IgD-negative memory B cell (primary cell): ENCODE measurements at regions not wholly inside any gene's neighbourhood (a gene's known extent, or its start where the extent isn't known, plus 50 kb on each side); places are given as distances from the start of the nearest gene placed in this dataset.
"Not testable (repeated sequence)": the region's sequence is repeated elsewhere in the genome, so short reads cannot be mapped to it uniquely, and the experiment has no call there.

ENCODE experiments used
- H3K27ac Mint-ChIP-seq, 3 donors: one replicate each; pipeline ENCODE4 v1.8.0; 2020 to 2022; ENCODE audit warnings: mild to moderate bottlenecking in 3 of 3, mixed read lengths in 3 of 3, moderate library complexity in 1 of 3
- H3K27me3 Mint-ChIP-seq: one replicate; pipeline ENCODE4 v1.8.0; 2021; ENCODE audit warnings: mixed read lengths
- H3K36me3 Mint-ChIP-seq: one replicate; pipeline ENCODE4 v1.8.0; 2020; ENCODE audit warnings: mild to moderate bottlenecking, mixed read lengths
- H3K4me1 Mint-ChIP-seq, 3 donors: one replicate each; pipeline ENCODE4 v1.8.0; 2020 to 2022; ENCODE audit warnings: mixed read lengths in 3 of 3, mild to moderate bottlenecking in 1 of 3
- H3K4me3 Mint-ChIP-seq, 4 donors: one replicate each; pipeline ENCODE4 v1.8.0; 2020 to 2022; ENCODE audit warnings: mild to moderate bottlenecking in 4 of 4, mixed read lengths in 4 of 4, moderate library complexity in 3 of 4
- H3K9me3 Mint-ChIP-seq, 3 donors: one replicate each; pipeline ENCODE4 v1.8.0; 2020 to 2021; ENCODE audit warnings: mixed read lengths in 3 of 3, mild to moderate bottlenecking in 1 of 3

DNA sequence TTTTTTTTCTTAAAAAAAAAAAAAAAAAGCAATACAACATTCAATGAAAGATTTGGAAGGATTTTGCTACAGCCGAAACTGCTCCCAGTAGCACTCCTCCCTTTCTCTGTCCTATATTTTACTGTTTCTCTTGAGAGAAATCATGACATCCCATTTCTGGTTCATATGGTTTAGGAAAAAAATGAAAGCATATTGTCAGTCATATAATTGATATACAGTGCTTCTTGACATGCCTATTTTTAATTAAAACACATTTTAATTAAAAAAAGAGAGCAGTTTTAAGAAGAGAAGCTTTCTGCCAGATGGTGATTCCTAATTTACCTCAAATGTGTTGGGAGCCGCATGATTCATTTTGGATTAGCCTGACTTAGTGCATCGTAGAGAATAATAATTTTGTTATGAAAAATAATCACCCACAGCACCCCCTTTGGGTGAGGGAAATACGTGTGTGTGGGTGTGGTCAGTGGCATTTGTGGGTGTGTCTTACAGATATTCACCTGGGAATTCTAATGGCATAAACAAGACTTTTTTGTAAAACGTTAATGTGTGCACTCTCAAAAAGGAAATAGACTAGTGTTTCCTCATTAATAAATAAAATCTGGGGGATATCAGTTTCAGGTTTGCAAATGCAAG, 544.5 kb downstream of the MFSD1 start:
- Mint-ChIP-seq H3K9me3 (peaks cover 0 to 3% (median 0%) of the 10 kb centered on the region in 3 donors), H3K27ac (no peak overlapping the region), H3K4me3 (no peak overlapping the region), H3K27me3 (no peaks in the 10 kb centered on the region), H3K4me1 (no peaks in the 10 kb centered on the region), H3K36me3 (no peaks in the 10 kb centered on the region)

DNA sequence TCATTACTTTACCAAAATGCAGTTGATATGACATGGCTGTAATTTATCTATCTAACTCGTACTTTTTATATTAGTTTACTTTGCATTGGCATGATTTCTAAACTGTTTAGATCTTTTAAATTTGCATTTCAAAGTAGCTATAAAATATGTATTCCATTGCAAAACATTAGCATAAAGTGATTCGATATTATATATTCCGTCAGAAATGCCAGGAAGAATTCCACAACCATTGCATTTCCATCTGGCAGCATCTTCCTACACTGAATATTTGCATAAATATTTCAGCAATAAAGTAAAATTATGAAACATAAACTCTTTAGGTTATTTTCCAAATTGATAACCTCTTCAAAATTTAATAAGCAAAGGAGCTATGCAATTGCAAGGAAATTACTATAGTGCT, 546.6 kb downstream of the MFSD1 start:
- Mint-ChIP-seq H3K36me3 (no peaks in the 10 kb centered on the region), H3K4me3 (no peak overlapping the region), H3K27ac (no peak overlapping the region), H3K4me1 (no peaks in the 10 kb centered on the region), H3K9me3 (peaks cover 0 to under 1% (median 0%) of the 10 kb centered on the region in 3 donors), H3K27me3 (no peaks in the 10 kb centered on the region)

DNA sequence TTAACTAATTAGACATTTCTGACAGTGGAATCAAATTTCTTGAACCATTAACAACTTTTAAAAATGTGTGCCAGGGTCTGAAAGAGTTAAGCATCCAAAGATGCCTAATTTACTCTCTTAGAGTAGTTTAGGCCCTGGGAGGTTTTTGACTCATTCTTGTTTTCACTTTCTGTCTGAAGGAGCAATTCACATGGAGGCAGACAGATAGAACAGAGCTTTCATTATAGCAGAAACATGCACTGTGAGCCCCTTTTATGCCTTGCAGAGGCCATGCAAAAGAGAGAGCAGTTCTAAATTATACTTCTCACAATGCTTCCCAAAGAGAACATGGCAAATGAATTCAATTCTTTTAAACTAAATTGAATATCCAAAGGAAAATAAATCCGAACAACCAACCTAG, 554.8 kb downstream of the MFSD1 start:
- H3K9me3 Mint-ChIP-seq = peaks cover 0 to 3% (median 2%) of the 10 kb centered on the region in 3 donors
- H3K4me1 Mint-ChIP-seq = no peaks in the 10 kb centered on the region

DNA sequence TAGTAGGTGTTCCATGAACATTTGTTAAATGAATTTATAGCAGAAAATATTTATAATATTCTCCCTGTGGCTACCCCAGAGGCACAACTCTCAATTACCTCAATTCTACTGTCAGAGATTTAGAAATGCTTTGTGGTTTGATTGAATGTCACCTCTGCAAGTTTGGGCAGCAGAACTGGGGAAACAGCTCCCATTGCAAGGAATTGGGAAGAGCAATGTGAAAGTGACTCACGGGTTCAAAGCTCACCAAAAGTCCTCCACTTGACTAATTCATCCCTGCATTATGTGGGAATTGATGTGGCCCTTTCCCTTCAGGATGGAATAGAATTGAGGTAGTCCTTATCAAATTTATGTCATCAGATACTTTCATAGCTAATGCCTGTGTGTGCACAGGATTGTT, 562.7 kb downstream of the MFSD1 start:
- Mint-ChIP-seq H3K4me3 (no peak overlapping the region), H3K27me3 (no peaks in the 10 kb centered on the region), H3K27ac (no peak overlapping the region), H3K9me3 (peaks cover 0 to 3% (median 2%) of the 10 kb centered on the region in 3 donors), H3K36me3 (no peaks in the 10 kb centered on the region), H3K4me1 (no peaks in the 10 kb centered on the region)

More for the DNA sequence above, 554.8 kb downstream of the MFSD1 start:
- Mint-ChIP-seq H3K4me3 (no peak overlapping the region), H3K27ac (no peak overlapping the region), H3K36me3 (no peaks in the 10 kb centered on the region), H3K27me3 (no peaks in the 10 kb centered on the region)

DNA sequence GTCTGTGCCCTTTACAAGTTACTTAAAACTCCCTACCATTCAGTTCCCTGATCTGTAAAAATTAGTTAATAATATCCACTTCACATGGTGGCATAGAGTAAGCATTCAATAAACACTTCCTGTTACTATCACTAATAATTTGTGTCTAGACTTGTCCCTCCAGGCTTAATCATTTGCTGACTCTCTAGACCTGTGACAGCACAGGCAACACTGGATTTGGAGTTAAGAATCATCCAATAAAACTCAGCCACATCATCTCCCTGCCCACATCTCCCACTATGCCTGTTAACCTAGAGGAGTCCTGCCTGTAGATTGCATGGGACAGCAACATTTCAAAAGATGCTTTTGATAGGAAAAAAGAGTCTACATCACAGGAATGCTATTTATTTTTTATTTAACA, 564.6 kb downstream of the MFSD1 start:
- no peaks in the 10 kb centered on the region for H3K36me3 Mint-ChIP-seq
- H3K4me3 Mint-ChIP-seq = no peak overlapping the region
- H3K9me3 Mint-ChIP-seq = peaks cover 0 to 2% (median 0%) of the 10 kb centered on the region in 3 donors
- H3K4me1 Mint-ChIP-seq = no peaks in the 10 kb centered on the region
- no peak overlapping the region for H3K27ac Mint-ChIP-seq
- H3K27me3 Mint-ChIP-seq = no peaks in the 10 kb centered on the region

DNA sequence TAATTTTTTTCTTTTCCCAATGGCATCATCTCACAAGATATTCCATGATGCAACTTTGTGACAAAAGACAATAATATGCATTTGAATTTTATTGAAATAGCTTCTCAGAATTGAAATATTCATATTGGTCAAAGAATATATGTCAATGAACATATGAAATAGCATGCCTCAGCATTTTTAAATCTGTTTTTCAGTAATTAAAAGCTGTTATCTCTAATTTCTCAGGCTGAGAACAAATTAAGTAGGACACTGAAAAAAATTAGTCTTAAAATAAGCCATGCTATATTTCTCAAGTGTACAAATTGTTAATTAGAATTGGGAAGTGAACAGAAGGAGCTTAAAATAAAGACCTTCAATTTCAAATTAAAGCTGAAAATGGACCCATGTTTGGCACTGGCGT, 570.1 kb downstream of the MFSD1 start:
- Mint-ChIP-seq H3K36me3 (no peaks in the 10 kb centered on the region), H3K27ac (no peak overlapping the region), H3K27me3 (no peaks in the 10 kb centered on the region), H3K9me3 (peaks cover 0 to 2% (median 0%) of the 10 kb centered on the region in 3 donors), H3K4me1 (no peaks in the 10 kb centered on the region), H3K4me3 (no peak overlapping the region)

DNA sequence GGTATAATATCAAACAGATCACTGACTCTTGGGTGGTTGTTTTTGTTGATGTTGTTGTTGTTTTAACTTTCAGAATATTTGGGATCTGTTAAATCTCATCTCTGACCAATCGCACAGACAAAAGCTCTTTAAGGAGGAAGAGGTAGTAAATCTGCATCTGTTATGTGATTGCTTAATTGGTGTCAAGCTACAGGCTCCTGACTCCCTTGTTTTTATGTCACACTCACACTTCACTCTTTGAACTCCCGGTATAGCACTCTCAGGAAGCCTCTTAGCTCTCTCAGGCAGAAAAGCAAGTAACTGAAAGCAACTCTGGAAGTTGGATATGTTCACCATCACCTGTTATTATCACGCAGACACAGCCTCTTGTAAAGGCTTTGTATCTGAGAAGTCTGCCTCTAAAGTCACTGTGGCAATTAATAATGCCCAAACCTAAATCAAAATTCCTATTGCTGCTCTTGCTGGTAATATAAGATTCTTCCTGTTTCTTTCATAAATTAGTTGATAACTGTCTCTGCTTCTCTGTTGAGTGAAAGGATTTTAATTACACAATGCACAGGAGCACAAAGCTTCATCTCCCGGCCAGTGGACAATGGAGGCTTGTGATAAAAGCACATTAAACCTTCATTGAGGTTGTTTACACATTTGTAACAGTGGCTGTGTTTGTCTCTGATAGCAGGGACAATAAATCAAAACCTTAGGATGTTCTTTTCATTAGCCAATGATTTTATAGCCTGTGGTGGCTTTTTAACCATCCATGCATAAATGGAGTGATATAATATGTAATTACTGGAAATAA, 576.7 kb downstream of the MFSD1 start:
- Mint-ChIP-seq H3K4me1 (peaks cover 0 to 2% (median 0%) of the 10 kb centered on the region in 3 donors), H3K27me3 (no peaks in the 10 kb centered on the region), H3K4me3 (no peak overlapping the region), H3K36me3 (no peaks in the 10 kb centered on the region), H3K27ac (no peak overlapping the region), H3K9me3 (no peaks in the 10 kb centered on the region)

DNA sequence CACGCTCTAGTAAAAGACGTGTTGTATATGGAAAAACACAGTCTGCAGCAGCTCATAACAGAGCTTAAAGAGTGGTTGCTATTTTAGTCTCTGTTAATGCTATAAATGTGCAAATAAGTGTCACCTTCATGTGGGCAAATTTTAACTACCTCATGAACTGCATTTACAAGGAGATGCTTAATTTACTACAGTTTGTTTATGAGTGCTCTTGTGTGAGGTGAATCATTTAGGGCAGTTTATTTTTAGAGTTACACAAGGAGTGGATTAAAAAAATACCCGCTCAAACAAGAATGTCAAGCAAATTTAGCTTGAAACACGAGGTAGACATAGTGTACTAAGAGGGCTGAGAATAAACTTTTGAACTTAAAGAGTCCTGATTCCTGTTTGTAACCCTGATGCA, 579.0 kb downstream of the MFSD1 start:
- Mint-ChIP-seq H3K9me3 (peaks cover 0 to 3% (median 0%) of the 10 kb centered on the region in 3 donors), H3K4me1 (peaks cover 0 to 2% (median 0%) of the 10 kb centered on the region in 3 donors), H3K27me3 (no peaks in the 10 kb centered on the region), H3K27ac (no peak overlapping the region), H3K36me3 (no peaks in the 10 kb centered on the region), H3K4me3 (no peak overlapping the region)

DNA sequence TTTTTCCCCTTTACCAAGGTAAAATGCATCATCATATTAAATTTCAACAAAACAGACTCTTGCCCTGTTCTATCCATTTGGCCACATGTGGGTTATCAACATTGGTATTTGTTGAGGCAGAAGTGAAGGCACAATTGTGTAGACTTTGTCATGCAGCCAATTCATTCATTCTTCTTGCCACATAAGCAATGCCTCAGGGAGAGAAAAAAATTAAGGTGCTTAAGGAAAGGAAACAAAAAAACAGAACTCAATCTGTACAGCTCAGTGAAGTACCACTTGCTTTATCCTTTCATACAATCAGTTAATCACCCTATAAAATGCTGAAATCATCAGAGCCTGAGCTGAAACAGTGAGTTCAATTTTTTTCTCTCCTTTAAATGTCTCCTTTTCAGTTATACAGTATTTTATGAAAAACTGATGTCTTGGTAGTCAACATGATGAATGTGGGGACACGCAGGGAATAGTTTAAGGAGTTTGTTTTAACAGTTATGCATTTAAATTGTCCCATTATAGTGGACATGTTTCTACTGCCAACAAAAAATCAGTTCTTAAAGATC, 588.9 kb downstream of the MFSD1 start:
- Mint-ChIP-seq H3K27ac (no peak overlapping the region), H3K36me3 (no peaks in the 10 kb centered on the region), H3K4me3 (no peak overlapping the region), H3K9me3 (peaks cover 0 to 3% (median 2%) of the 10 kb centered on the region in 3 donors), H3K27me3 (no peaks in the 10 kb centered on the region), H3K4me1 (no peaks in the 10 kb centered on the region)

DNA sequence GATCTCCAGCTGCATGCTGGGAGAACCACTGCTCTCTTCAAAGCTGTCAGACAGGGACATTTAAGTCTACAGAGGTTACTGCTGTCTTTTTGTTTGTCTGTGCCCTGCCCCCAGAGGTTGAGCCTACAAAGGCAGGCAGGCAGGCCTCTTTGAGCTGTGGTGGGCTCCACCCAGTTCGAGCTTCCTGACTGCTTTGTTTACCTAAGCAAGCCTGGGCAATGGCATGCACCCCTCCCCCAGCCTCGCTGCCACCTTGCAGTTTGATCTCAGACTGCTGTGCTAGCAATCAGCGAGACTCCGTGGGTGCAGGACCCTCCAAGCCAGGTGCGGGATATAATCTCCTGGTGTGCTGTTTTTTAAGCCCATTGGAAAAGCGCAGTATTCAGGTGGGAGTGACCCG, 591.0 kb upstream of the IL12A start:
- not testable (repeated sequence) for H3K9me3 Mint-ChIP-seq, H3K27me3 Mint-ChIP-seq, H3K27ac Mint-ChIP-seq, H3K4me1 Mint-ChIP-seq, H3K4me3 Mint-ChIP-seq, H3K36me3 Mint-ChIP-seq

DNA sequence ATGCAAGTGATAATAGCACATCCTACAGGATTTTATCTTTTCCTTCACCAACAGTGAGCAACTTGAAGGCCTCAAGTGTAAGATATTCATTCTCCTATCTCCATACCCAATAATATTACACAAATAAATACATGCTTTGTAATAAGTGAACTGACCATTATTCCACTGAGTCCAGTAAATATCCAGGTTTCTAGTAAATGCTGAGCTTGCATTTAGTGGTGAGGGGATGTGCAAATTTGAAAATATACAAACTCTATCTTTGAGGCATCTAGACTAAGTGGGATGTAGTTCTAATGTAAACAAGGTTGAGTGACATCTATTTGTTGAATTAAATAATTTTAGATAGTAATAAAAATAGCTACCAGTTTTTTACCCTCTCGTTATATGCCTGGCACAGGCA, 587.6 kb upstream of the IL12A start:
- no peak overlapping the region for H3K4me3 Mint-ChIP-seq
- H3K36me3 Mint-ChIP-seq = no peaks in the 10 kb centered on the region
- H3K27ac Mint-ChIP-seq = no peak overlapping the region
- H3K4me1 Mint-ChIP-seq = no peaks in the 10 kb centered on the region
- H3K27me3 Mint-ChIP-seq = no peaks in the 10 kb centered on the region
- peaks cover 2 to 4% (median 3%) of the 10 kb centered on the region in 3 donors for H3K9me3 Mint-ChIP-seq

DNA sequence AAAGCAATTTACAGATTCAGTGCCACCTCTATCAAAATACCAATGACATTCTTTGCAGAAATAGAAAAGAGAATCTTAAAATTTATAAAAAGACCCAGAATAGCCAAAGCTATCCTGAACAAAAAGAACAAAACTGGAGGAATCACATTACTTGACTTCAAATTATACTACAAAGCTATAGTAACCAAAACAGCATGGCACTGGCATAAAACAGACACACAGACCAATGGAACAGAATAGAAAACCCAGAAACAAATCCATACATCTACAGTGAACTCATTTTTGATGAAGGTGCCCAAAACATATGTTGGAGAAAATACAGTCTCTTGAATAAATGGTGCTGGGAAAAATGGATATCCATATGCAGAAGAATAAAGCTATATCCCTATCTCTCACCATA, 578.9 kb upstream of the IL12A start:
- peaks cover 12 to 23% (median 14%) of the 10 kb centered on the region in 3 donors for H3K9me3 Mint-ChIP-seq
- H3K4me1 Mint-ChIP-seq, H3K4me3 Mint-ChIP-seq, H3K27ac Mint-ChIP-seq, H3K36me3 Mint-ChIP-seq, H3K27me3 Mint-ChIP-seq: not testable (repeated sequence)

DNA sequence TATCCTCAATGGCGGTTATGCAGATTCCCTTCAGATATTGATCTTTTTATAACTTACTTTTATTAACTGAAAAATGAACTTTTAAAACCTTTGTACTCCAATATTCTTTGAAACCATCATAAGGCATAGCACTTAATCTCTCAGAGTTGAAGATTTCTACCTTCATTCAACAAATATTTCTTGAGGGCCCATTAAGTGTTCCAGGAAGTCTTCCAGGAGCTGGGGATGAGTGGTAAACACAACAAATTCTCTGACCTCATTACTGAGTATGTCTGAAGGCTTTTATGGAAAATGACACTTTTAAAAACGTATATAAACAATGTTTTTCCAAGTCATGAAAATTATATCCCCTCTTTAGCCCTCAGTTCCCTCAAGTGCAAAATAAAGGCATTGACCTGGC, 575.3 kb upstream of the IL12A start:
- Mint-ChIP-seq H3K27ac (no peak overlapping the region), H3K27me3 (no peaks in the 10 kb centered on the region), H3K36me3 (no peaks in the 10 kb centered on the region), H3K4me3 (no peak overlapping the region), H3K9me3 (peaks cover 7 to 26% (median 21%) of the 10 kb centered on the region in 3 donors), H3K4me1 (no peaks in the 10 kb centered on the region)

DNA sequence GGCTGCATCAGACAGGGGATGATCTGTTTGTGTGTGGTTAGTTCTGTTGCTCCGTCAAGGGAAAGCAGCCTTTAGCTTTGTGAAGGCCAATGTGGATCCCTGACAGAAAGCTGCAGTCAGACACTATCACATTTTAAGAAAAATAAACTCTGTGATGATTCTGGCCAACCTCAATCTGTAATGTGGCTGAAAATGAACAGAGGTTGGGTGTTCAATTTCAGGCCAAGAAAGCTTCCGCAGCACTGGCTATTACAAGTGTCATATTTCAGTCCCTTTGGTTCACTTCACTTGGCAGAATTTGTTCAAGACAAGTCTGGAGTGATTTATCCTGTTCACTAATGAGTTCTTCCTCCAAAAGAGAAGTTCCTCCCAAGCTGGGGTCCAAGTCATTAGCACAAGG, 571.8 kb upstream of the IL12A start:
- Mint-ChIP-seq H3K27me3 (no peaks in the 10 kb centered on the region), H3K4me1 (no peaks in the 10 kb centered on the region), H3K4me3 (no peak overlapping the region), H3K9me3 (peaks cover 5 to 16% (median 6%) of the 10 kb centered on the region in 3 donors), H3K36me3 (no peaks in the 10 kb centered on the region), H3K27ac (no peak overlapping the region)

DNA sequence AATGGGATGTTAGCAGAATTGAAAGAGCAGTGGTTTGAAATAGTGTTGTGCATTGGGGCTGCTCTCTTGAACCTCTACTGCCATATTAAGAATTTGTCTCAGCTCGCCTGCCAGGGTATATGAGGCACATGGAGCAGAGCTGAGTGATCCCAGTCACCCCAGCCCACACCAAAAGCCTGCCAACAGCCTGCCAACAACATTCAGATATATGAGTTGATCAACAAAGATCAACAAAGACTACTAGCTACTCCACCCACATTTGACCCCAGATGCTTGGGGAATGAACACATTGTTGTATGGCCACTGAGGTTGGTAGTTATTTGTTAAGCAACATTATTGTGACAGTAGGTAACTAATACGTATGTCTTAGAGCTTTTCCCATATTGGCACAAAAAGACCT, 570.9 kb upstream of the IL12A start:
- Mint-ChIP-seq H3K9me3 (peaks cover 5 to 16% (median 6%) of the 10 kb centered on the region in 3 donors), H3K36me3 (no peaks in the 10 kb centered on the region), H3K4me3 (no peak overlapping the region), H3K4me1 (no peaks in the 10 kb centered on the region), H3K27ac (no peak overlapping the region), H3K27me3 (no peaks in the 10 kb centered on the region)
